NCI-H2029 treated with DMSO at 0.1 percent for 48 hours (cell line): ENCODE measurements at regions not wholly inside any gene's neighbourhood (a gene's known extent, or its start where the extent isn't known, plus 50 kb on each side); places are given as distances from the start of the nearest gene placed in this dataset.
"Not testable (repeated sequence)": the region's sequence is repeated elsewhere in the genome, so short reads cannot be mapped to it uniquely, and the experiment has no call there.

Experiments
- DNase-seq: peaks from one replicate; lab custom pipeline; 2025; lab: John Stamatoyannopoulos, UW

GRCh38 chr3:153373606-153374005, 211.6 kb downstream of the RAP2B start:
- DNase-seq: no peak

GRCh38 chr3:153378366-153378765, 216.3 kb downstream of the RAP2B start:
- DNase-seq: not testable (repeated sequence)

GRCh38 chr3:153379516-153379915, 217.5 kb downstream of the RAP2B start:
- no peak for DNase-seq

GRCh38 chr3:153385343-153385742, 223.3 kb downstream of the RAP2B start:
- no peak for DNase-seq

GRCh38 chr3:153392363-153392762, 230.3 kb downstream of the RAP2B start:
- DNase-seq: no peak

GRCh38 chr3:153394017-153394416, 232.0 kb downstream of the RAP2B start:
- no peak for DNase-seq

GRCh38 chr3:153396581-153396980, 234.6 kb downstream of the RAP2B start:
- no peak for DNase-seq

- no peak for DNase-seq
These were observed 235.8 kb downstream of the RAP2B start for GRCh38 chr3:153397794-153398193.

GRCh38 chr3:153399636-153400035, 237.6 kb downstream of the RAP2B start:
- no peak for DNase-seq

- no peak for DNase-seq
These were observed 238.6 kb downstream of the RAP2B start for GRCh38 chr3:153400641-153401040.

GRCh38 chr3:153404157-153404556, 242.1 kb downstream of the RAP2B start:
- no peak for DNase-seq

- not testable (repeated sequence) for DNase-seq
These were observed 243.3 kb downstream of the RAP2B start for GRCh38 chr3:153405320-153405719.

GRCh38 chr3:153410517-153410916, 248.5 kb downstream of the RAP2B start:
- no peak for DNase-seq

- DNase-seq: no peak
These were observed 253.0 kb downstream of the RAP2B start for GRCh38 chr3:153414982-153415381.

- DNase-seq: no peak
These were observed 260.3 kb downstream of the RAP2B start for GRCh38 chr3:153422314-153422713.

GRCh38 chr3:153423820-153424219, 261.8 kb downstream of the RAP2B start:
- DNase-seq: not testable (repeated sequence)

- DNase-seq: no peak
These were observed 264.3 kb downstream of the RAP2B start for GRCh38 chr3:153426344-153426743.

- DNase-seq: no peak
These were observed 264.8 kb downstream of the RAP2B start for GRCh38 chr3:153426803-153427202.

- DNase-seq: no peak
These were observed 267.8 kb downstream of the RAP2B start for GRCh38 chr3:153429821-153430220.

GRCh38 chr3:153431076-153431475, 269.1 kb downstream of the RAP2B start:
- DNase-seq: no peak

- DNase-seq: no peak
These were observed 275.6 kb downstream of the RAP2B start for GRCh38 chr3:153437666-153438065.

GRCh38 chr3:153438271-153438670, 276.2 kb downstream of the RAP2B start:
- DNase-seq: no peak

GRCh38 chr3:153439780-153440179, 277.8 kb downstream of the RAP2B start:
- no peak for DNase-seq

- no peak for DNase-seq
These were observed 278.3 kb downstream of the RAP2B start for GRCh38 chr3:153440311-153440710.

- no peak for DNase-seq
These were observed 280.4 kb downstream of the RAP2B start for GRCh38 chr3:153442386-153442785.
